SK-N-DZ (cell line): ENCODE measurements at regions not wholly inside any gene's neighbourhood (a gene's known extent, or its start where the extent isn't known, plus 50 kb on each side); places are given as distances from the start of the nearest gene placed in this dataset.

Experiments used
- DNase-seq: peaks from one replicate; pipeline ENCODE4 v3.0.0-alpha.2; 2015; ENCODE audit warnings: low spot score

DNA sequence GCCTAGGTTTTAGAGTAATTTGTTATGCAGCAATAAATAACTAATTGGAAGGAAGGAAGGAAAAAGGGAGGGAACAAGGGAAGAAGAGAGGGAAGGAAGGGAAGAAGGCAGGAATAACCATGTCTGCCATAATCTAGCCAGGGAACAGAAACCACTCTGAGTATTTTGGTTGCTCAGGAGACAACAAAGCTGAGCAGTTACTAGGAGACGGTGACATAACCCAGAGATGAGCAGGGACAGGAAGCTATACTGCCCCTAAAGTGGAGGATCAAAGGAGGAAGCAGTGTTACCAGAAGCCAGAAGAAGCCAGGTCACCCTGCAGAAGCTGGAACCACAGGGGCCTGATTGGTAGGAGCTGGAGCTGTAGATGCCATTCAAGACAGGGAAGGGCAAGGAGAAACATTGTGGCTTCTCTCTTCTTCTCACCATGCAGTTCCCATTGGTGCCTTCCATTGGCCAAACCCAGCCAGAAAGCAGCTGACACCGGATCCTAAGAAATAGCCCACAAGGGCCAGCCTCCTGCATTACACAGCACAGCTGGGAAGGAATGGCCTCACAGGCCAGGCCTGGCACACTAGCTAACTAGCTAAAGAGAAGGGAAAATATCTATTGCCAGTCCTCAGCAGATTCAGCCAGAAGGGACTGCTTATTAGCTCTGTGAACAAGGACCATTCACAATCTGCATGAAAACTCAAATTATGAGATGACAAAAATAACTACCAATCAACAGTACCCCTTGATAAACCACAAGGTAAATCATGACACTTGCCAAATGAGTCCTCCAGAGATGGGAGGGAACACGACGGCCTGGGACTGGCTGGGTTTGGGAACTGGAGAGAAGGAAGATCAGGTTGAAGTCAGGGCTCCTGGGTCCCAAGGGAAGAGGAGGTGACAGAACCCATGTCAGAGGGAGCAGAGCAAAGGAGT is 184.5 kb upstream of the NFE2L3 start:
- DNase-seq = no peak

DNA sequence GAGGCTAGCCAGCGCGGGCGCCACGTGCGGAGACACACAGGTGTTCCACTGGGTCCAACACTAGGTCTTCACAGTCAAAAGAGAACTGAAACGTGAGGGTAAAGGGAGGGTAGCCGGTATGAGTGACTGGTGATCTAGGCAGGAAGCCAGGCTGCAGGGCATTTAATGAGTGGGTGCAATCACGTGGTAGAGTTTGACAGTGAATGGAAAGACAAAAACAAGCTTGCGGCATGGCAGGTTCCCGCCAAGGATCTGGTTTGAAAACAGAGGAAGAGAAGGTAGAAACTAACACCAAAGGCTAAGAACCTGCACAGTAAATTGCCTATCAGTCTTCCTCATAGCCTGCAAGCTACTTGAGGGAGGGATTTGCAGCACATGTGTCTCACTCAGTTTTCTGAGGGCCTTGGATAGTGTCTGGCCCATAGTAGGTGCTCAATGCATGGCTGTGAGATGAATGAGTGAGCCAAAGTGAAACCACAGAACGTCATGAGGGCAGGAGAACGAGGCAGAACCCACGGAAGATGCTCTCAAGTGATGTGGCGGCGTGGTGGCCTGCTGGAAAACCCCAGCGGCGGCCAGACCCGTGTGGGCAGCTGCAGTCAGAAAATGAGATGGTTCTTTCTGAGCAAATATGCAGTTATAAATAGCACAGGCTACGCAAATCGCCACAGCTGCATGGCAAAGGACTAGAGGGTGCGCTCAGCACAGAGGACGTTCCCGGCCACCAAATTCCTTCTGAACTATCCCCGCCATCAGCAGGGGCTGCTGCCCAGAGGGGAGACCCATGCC is 183.6 kb upstream of the NFE2L3 start:
- no peak for DNase-seq

DNA sequence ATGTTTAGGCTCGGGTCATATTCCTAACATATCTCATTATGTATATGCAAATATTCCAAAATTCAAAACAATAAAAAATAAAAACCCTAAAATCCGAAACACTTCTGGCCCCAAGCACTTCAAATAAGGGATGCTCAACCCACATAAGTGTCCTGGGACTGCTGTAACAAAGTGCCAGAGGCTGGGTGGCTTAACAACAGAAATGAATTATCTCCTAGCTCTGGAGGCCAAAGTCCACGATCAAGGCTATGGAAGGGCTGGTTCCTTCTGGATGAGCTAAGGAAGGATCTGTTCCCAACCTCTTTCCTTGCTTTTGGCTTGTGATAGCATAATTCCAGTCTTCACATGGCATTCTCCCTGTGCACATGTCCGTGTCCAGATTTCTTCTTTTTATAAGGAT is 181.6 kb upstream of the NFE2L3 start:
- no peak for DNase-seq

DNA sequence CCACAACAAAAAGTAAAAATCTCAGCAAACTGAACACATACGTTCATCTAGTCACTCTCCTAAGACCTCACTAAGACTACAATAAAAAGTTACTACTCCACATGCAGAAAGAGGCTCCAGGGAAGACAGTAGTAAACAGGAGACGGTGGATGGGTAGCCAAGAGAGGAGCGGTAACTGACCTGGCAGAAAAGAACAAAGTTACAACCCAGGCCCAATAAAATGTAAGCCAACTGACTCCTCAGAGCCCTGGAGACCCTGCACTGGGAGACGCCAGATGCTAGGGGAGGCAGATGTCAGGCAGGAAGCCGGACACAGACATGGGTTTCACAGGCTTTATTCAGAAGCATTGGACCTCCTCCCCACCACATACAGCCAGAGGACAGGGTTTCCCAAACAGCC is 181.1 kb upstream of the NFE2L3 start:
- DNase-seq = no peak

DNA sequence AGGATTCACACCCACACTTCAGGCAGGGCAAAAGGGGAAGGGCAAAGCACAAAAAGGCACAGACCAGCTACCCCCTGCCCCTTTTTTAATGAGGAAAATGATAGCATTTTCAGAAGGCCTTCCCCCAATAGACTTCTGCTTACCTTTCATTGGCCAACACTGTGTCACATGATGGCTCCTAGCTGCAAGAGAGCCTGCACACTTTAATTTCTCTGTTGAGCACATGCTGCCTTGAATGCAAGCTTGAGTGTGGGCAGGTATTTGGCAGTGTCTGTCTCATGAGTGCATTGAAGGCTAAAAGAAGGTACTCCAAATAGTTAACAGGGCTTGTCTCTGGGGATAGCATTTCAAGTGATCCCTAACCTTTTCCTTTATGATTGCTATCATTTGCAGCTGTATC is 175.4 kb upstream of the NFE2L3 start:
- DNase-seq = no peak

DNA sequence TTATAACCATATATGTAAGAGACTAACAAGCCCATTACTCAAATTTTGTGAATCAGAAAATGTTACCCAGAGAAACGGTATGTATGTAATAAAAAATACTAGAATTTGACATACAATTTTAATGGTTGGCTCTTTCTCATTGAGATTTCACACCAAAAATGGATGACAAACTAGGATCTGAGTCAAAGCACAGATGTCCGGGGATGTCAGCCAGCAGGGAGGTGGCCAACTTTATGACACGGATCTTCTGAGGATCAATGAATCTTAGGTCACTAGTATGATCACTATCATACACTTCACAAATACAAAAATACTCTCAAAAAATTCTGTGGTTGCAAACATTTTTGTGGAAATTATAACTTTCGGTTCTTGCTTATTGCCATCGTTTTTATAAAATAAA is 173.5 kb upstream of the NFE2L3 start:
- DNase-seq = no peak

DNA sequence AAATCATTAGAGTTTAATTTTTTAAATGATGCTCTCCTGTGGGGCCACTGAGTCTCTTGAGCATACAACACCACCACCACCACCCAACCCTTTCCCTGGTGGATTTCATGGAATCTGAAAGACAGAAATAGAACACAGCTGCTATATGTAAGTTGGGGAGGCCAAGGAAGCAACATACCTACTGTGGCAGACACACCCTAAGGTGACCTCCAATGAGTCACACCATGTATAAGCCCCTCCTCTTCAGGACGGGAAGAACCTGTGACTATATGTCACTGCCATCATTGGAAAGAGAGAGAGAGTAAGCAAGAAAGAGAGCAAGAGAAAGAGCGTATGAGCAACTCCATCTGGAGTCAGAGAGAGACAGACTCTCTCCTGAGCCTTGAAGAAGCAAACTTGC is 172.4 kb upstream of the NFE2L3 start:
- no peak for DNase-seq

DNA sequence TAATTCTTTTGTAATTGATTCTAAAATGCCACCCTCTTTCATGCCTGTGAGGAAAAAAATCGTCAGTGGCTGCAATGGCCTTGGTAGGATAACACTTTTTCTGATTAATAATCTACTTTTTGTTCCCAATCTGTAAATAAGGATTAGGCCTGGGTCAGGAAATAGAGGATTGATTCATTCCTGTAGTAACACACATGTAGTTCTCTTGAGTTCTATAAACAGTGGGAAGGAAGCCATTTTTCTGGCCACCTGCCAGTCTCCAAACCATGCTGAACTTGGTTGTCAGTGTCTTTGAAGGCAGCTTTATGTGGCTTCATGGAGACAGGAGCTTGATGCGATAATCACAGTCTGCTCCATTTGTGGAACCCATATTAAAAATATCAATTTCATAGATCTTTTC is 169.3 kb upstream of the NFE2L3 start:
- DNase-seq = no peak

DNA sequence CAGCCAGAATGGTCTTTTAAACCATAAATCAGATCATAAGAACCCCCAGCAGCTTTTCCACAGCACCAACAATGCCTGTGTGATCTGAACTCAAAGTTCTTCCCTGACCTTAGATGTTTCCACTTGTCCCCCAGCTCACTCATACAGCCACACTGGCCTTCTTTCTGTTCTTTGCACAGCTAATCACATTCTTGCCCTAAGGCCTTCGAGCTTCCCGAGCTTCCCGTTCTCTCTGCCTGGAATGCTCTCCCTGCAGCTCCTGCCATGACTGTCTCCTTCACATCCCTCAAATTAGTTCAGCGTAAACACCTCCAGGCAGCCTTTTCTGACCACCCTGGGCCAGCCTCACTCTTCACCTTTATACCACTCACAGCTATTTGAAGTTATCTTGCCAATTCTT is 166.8 kb upstream of the NFE2L3 start:
- no peak for DNase-seq

DNA sequence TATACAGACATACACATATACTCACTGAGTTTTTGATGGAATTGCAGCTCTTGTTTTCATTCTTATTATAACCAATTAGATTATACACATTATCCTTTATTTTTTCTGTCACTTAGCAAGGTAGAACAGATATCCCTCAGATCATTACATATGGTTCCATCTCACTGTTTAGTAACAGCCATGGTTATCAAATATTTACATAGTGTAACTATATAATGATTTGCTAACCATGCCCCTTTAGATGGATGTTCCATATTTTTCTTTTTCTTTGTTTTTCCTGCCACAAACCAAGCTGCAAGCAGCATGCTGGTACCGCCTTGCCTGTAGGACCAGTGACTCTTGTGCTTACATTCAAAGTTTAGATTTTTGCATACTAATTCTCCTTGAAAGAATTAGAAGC is 163.4 kb upstream of the NFE2L3 start:
- DNase-seq = no peak

DNA sequence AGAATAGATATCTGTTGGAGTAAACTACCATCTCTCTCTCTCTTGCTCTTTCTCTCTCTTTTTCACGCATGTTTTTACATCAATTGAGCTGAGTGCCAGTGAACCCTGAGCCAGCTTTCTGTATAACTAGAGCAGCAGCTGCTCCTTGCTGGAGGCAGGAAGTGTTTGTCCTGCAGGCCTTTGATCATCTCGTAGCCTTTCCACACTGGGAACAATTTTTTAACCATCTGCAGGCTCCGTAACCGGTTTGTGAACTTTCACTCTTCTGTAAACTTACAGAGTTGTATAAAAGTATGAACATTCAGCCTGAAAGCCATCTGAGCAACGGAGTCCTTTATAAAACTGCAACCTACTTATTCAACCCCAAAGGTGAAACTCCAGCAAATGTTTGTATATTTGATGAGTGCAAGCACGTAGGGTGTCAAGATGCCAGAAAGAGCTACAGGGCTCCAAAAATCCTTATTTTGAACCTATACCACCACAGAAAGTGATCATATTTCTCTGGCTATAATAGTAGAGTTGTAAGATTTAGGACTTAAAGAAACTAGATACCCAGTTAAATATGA is 162.8 kb upstream of the NFE2L3 start:
- DNase-seq = no peak

DNA sequence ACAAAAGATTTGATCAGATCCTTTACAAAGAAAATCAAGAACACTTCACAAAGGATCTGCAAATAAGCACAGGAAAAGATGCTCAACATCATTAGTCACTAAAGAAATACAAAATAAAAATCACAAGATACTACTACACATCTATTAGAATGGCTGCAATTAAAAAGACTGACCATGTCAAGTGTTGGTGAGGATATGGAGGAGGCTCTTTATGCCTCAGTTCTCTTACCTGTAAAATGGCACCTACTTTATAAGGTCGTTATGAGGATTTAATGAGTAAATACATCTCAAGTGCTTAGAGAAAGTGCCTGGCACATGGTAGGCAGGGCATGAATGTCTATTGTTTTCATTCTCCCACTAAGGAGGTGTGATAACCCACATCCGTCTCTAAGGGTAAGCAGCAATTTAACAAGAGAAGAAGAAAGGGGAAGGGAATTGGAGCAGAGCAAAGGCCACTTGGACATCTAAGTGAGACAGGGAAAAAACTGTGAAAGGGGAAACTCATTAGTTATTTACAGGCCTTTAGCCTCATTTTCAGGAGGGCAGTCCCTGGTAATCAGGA is 157.5 kb upstream of the NFE2L3 start:
- DNase-seq = no peak

DNA sequence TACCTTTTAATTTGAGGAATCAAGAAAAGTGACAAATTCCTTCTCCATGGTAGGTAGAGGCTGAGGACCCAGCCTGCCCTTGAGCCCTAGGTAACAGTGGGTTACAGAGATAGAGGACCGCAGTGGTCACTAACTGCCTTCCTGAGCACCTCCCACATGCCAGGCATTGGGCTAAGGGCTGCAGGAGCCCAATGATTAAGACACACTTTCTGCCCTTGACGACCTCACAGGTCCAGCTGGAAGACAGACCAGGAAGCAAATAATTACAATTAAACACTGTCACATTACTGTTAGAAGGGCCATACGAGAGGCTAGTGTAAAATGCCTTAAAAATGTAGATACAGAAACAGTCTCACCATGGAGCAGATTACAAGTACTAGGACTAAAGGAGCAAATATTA is 156.8 kb upstream of the NFE2L3 start:
- DNase-seq = no peak

DNA sequence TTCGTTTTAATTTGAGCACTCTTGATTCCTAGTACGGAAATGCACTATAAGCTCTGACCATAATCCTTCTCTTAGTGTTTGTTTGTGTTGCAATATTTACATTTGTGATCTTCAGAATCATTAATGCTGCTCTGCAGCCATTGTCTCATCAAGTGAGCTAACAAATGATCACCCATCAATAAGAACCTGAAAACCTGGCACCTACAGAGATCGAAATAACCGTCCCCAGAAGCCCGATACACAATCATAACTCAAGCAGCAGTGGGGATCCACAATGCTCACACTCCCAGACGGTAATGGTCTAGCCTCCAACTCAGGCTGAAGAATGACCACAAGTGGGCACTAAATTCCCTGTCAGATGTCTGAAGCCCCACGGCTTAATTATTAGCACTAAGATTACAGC is 156.0 kb upstream of the NFE2L3 start:
- no peak for DNase-seq

DNA sequence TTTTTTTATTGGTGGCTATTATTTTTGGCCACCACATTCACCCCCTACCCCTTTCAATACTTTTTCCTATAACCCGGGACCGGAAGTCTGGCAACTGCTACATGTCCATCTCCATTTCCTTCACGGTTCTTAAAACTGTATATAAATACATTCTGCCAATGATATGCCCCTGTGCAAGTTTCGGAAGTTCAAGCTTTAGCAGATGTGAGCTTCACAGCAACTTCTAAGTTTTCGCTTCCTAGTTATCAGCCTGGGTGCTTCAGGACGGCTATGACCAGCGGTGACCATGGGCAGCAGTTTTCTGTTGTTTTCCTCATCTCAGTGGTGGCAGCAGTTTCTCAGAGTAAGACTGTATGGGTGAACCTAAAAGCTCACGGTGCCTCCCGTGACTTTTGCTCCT is 153.5 kb upstream of the NFE2L3 start:
- no peak for DNase-seq

DNA sequence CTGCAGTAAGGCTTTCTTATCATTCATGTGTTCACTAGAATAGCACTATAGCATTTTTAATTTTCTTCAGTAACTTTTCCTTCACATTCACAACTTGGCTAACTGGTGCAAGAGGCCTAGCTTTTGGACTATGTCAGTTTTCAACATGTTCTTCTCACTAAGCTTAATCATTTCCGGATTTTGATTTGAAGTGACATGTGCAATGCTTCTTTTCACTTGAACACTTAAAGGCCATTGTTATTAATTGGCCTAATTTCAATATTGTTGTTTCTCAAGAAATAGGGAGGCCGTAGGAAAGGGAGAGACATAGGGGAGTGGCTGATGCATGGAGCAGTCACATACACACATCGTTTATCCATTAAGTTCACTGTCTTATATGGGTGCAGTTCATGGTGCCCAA is 151.2 kb upstream of the NFE2L3 start:
- no peak for DNase-seq

DNA sequence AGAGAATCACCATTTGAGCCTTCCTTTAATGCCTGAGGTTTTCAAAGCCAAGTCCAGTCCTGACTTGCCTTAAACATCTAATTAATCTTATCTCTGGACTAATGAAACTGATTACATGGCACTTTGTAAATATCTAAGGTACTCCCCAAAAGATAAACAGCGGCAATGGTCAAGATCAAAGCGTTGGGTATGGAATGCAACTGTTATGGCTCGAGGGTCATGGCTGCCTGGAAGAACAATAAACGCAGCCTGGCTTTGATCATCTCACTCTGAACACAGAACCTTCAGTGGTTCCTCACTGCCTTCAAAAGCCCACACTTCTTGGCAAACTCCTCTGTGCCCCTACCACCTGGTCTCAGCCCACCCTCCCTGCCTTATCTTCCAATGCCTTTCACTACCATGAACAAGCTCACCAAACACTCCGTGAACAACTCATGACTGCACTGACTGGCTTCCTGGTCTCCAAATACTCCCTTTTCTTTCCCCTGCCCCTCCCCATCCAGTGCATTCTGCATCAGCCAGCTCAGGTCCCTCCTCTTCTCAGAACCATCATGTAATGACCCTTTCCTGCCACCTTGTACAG is 150.2 kb upstream of the NFE2L3 start:
- DNase-seq = no peak

DNA sequence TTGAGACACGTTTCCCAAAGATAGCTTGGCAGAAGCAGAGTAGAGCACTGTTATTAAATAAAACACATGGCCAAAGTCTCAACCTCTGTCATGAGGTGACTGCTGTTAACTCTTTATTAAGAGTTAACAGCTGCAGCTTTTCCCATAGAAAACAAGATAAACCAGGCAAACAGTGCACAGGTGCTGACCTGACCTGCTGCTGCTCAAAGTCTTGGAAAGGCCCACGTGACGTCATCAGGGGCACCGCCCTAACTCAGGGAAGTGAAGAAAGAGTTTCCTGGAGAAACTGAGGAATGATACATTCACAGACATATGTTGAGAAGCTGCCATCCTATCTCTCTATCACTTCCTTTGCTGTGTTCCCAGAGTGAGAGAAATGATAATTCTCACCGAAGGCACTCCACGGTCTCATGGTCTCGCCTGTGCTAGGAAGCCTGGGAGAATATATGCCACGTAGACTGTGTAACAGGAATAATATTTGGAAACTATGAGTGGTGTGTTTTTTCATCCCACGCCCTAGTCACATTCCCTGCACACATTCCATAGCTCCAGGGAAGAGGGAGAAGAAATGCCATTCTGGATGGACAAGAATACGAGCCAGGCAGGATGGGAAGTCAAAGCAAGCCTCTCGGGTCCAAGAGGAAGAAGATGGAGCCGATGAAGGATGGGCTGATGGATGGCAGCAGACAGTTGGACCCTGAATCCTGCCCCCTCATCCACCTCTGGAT is 146.2 kb upstream of the NFE2L3 start:
- no peak for DNase-seq

DNA sequence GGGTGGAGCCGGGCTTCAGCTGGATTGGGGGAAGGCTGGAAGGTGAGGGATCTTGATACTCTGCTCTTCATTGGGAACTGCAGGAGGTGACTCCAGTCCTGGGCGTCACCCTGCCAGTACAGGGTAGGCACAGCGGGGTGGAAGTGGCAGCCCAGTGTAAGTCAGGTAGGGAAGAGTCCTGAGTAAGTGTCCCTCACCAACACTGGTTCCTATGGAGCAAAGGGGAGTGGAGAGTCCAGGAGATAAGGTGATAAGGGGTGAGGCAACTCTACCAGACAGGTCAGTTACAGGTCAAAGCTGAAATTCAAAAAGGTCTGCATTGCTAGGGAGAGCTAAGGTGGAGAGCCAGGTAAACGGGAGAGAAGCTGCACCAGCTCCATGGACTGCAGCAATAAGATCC is 145.6 kb upstream of the NFE2L3 start:
- DNase-seq = no peak

DNA sequence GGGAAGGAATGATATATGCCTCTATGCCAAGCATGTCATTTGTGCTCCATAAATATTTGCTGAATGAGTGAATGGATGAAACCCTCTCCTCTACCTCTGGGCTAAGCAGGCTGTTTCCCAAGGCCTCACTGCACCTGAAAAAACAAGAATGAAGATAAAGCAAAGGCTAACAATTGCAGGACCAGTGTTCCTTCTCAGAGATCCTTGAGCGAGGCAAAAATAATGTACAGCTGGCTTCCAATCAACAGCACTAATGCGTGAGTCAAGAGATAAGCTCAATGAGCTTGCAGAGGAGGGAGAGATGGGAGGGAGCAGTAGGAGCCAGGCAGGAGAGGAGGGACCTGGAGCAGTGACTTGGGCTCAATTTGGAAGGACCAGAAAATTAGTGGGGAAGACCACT is 144.5 kb upstream of the NFE2L3 start:
- no peak for DNase-seq

DNA sequence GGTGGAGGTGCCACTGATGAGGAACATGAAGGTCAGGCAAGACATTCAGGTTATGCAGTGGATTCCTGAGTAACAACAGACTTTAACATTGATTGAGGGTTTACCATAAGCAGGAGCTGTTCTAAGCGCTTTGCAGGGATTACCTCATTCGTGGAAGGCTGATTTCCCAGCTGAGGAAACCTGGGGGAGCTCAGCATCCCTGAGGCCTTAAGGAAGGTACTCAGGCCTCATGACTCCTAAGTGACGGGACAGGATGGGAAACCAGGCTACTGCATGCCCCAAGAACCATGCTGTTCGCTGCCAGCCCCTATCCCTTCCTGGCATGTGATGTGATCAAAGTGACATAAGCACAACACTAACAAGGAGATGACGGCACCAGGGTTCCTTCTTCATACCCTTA is 143.6 kb upstream of the NFE2L3 start:
- DNase-seq = no peak
